ENCODE measurements at regions not wholly inside any gene's neighbourhood (a gene's known extent, or its start where the extent isn't known, plus 50 kb on each side); places are given as distances from the start of the nearest gene placed in this dataset.

GRCh38 chr11:37858398-37858797 is 1260.4 kb upstream of the RAG2 start:
- ATAC-seq (no peak), DNase-seq (ENCODE audit: low read depth in 1 of 2, low spot score in 1 of 2) (no peak), FAIRE-seq (no peak)
- no peak for TF ChIP-seq KDM5A (IDR thresholded peaks at IDR 0.05)
- no peak for TF ChIP-seq HDAC2 (IDR thresholded peaks at IDR 0.05)
- no peak for TF ChIP-seq HOXA7 (CRISPR knock-in tag; IDR thresholded peaks at IDR 0.05)
- TF ChIP-seq HEYL (CRISPR knock-in tag; IDR thresholded peaks at IDR 0.05), result no peak
- Histone ChIP-seq H3K4me2 (no peak overlapping the region), H3K27ac (no peak overlapping the region), H3K9me3 (no peaks in the 10 kb centered on the region), H3K4me3 (no peak overlapping the region), H3K4me1 (no peaks in the 10 kb centered on the region)
- POLR2A ChIA-PET, result no interaction called here
- CTCF ChIA-PET, result no interaction called here
- 16% methylated on average over 1 of the region's 1 CpG for WGBS (ENCODE audit: missing lambda C conversion rate)

- Histone ChIP-seq H3K4me3 (no peak overlapping the region), H3K4me2 (no peak overlapping the region), H3K27ac (no peak overlapping the region), H3K4me1 (no peaks in the 10 kb centered on the region), H3K9me3 (no peaks in the 10 kb centered on the region)
- DNase-seq (ENCODE audit: low read depth in 1 of 2, low spot score in 1 of 2) (no peak), FAIRE-seq (no peak), ATAC-seq (no peak)
- WGBS (ENCODE audit: missing lambda C conversion rate), result 8% methylated on average over 3 of the region's 4 CpGs
- TF ChIP-seq CBX8 (IDR thresholded peaks at IDR 0.05), result no peak
- TF ChIP-seq RCOR1 (IDR thresholded peaks at IDR 0.05; ENCODE audit: low read depth, low read length), result no peak
- TF ChIP-seq HOXB5 (CRISPR knock-in tag; IDR thresholded peaks at IDR 0.05), result no peak
- TF ChIP-seq, protein P1, sequence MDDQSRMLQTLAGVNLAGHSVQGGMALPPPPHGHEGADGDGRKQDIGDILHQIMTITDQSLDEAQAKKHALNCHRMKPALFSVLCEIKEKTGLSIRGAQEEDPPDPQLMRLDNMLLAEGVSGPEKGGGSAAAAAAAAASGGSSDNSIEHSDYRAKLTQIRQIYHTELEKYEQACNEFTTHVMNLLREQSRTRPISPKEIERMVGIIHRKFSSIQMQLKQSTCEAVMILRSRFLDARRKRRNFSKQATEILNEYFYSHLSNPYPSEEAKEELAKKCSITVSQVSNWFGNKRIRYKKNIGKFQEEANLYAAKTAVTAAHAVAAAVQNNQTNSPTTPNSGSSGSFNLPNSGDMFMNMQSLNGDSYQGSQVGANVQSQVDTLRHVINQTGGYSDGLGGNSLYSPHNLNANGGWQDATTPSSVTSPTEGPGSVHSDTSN (IDR thresholded peaks at IDR 0.05), result no peak
- no peak for TF ChIP-seq ATOH8 (CRISPR knock-in tag; IDR thresholded peaks at IDR 0.05; ENCODE audit: low read depth)
- TF ChIP-seq, protein P2, sequence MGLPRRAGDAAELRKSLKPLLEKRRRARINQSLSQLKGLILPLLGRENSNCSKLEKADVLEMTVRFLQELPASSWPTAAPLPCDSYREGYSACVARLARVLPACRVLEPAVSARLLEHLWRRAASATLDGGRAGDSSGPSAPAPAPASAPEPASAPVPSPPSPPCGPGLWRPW (IDR thresholded peaks at IDR 0.05), result no peak
- TF ChIP-seq REST (IDR thresholded peaks at IDR 0.05), result no peak
- TF ChIP-seq, protein P3, sequence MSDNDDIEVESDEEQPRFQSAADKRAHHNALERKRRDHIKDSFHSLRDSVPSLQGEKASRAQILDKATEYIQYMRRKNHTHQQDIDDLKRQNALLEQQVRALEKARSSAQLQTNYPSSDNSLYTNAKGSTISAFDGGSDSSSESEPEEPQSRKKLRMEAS (IDR thresholded peaks at IDR 0.05), result no peak
- TF ChIP-seq MAFK (IDR thresholded peaks at IDR 0.05; ENCODE audit: partially characterized antibody), result no peak
- TF ChIP-seq TP53 (CRISPR knock-in tag; IDR thresholded peaks at IDR 0.05), result no peak
- TF ChIP-seq NR3C1 (IDR thresholded peaks at IDR 0.05), result no peak
- no peak for TF ChIP-seq HOXA7 (CRISPR knock-in tag; IDR thresholded peaks at IDR 0.05)
- no peak for TF ChIP-seq FOXS1 (CRISPR knock-in tag; IDR thresholded peaks at IDR 0.05)
- no peak for TF ChIP-seq RNF2 (IDR thresholded peaks at IDR 0.05; ENCODE audit: borderline replicate concordance, low read depth)
- POLR2A ChIA-PET, result no interaction called here
- CTCF ChIA-PET, result no interaction called here
These were observed 1259.7 kb upstream of the RAG2 start for GRCh38 chr11:37857726-37858125.

GRCh38 chr11:37849706-37850105 is 1251.7 kb upstream of the RAG2 start:
- Histone ChIP-seq H3K4me1 (no peaks in the 10 kb centered on the region), H3K4me2 (no peak overlapping the region), H3K4me3 (no peak overlapping the region), H3K27ac (no peak overlapping the region), H3K9me3 (0 out of 3 replicates have a peak, but pooled peaks cover 3% of the 10 kb centered on the region)
- ChIA-PET CTCF (no interaction called here), POLR2A (no interaction called here)
- FAIRE-seq (no peak), DNase-seq (ENCODE audit: low read depth in 1 of 2, low spot score in 1 of 2) (no peak), ATAC-seq (no peak)
- TF ChIP-seq ZFP36 (IDR thresholded peaks at IDR 0.05; ENCODE audit: borderline replicate concordance, partially characterized antibody) (no peak), HDAC2 (IDR thresholded peaks at IDR 0.05) (no peak), CBX8 (IDR thresholded peaks at IDR 0.05) (no peak), HOXB13 (CRISPR knock-in tag; IDR thresholded peaks at IDR 0.05; ENCODE audit: low read depth) (no peak)
- 8% methylated on average over 1 of the region's 1 CpG for WGBS (ENCODE audit: missing lambda C conversion rate)
